ENCODE measurements at regions not wholly inside any gene's neighbourhood (a gene's known extent, or its start where the extent isn't known, plus 50 kb on each side); places are given as distances from the start of the nearest gene placed in this dataset.

DNA sequence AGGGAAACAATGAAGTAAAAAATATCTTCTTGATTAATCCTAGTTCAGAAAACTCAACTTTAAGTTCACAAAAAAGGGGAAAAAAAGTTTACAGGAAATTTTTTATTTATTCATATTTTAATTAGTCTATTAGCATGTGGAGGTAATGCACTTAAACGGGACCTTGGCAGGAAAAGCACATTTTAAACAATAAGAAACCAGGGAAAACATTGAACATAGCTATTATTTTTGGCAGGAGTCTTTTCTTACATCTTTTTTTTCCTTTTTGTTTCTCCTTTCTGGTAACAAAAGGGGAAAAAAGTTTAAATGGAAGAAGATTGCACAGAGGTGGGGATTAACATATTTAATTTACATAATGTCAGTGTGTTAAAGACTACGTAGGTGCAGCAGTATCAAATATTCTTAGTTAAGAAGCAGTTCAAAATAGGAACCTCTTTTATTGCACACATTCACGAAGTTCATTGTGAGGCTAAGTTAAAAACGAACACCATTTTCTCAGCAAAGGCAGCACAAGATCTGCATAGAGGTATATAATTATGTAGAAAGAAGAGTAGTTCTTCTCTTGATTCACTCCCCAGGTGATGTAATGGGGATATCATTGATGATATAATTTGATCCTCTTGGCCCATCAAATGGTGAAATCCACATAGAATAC, 940.5 kb downstream of the CDH11 start:
- peaks cover 34% of the 10 kb centered on the region for H3K9me3 Mint-ChIP-seq (ENCODE audit: low read depth)
- H3K4me3 Mint-ChIP-seq: no peak overlapping the region
- intact Hi-C loops (cut with DNase I, micrococcal nuclease): no loop called here
- ChIA-PET CTCF (no interaction called here), POLR2A (no interaction called here)
- H3K36me3 Mint-ChIP-seq (ENCODE audit: low read depth): no peaks in the 10 kb centered on the region
- H3K27me3 Mint-ChIP-seq: no peaks in the 10 kb centered on the region
- no peak overlapping the region for H3K27ac Mint-ChIP-seq
- DNase-seq (no peak), ATAC-seq (no peak)
- no peaks in the 10 kb centered on the region for H3K4me1 Mint-ChIP-seq

DNA sequence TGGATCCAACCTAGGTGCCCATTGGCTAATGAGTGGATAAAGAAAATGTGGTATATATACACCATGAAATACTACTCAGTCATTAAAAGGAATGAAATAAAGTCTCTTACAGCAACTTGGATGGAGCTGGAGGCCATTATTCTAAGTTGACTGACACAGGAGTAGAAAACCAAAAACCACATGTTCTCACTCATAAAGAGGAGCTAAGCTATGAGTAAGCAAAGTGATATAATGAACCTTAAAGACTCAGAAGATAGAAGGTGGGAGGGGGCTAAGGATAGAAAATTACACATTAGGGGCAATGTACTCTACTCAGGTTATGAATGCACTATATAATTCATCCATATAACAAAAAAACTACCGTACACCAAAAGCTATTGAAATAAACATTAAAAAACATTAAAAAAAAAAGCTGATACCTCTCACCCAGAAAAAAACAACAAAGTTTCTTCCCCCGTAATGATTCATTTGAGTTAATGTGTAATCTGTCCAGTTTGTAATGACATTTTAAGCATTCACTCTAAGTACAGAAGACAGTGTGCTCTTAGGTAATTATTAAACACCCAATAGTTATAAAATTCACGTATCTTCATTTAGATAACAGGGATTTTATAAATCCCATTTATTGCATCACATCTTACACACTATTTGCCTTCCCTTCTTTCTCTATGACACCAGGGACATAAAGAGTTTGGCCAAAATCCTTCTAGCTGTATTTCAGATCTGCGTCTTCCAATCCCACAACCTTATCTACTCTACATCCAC, 941.5 kb downstream of the CDH11 start:
- Mint-ChIP-seq H3K36me3 (ENCODE audit: low read depth) (no peaks in the 10 kb centered on the region), H3K27me3 (no peaks in the 10 kb centered on the region), H3K4me1 (no peaks in the 10 kb centered on the region), H3K27ac (no peak overlapping the region), H3K9me3 (ENCODE audit: low read depth) (peaks cover 32% of the 10 kb centered on the region), H3K4me3 (no peak overlapping the region)
- no peak for DNase-seq
- ATAC-seq: no peak
- POLR2A ChIA-PET: no interaction called here
- intact Hi-C loops (cut with DNase I, micrococcal nuclease): no loop called here
- CTCF ChIA-PET: no interaction called here

- no peaks in the 10 kb centered on the region for H3K27me3 Mint-ChIP-seq
- intact Hi-C loops (cut with DNase I, micrococcal nuclease): no loop called here
- POLR2A ChIA-PET: no interaction called here
- no peak for DNase-seq
- CTCF ChIA-PET: no interaction called here
- no peak for ATAC-seq
- peaks cover 21% of the 10 kb centered on the region for H3K9me3 Mint-ChIP-seq (ENCODE audit: low read depth)
- no peaks in the 10 kb centered on the region for H3K4me1 Mint-ChIP-seq
- H3K4me3 Mint-ChIP-seq: no peak overlapping the region
- H3K27ac Mint-ChIP-seq: no peak overlapping the region
- no peaks in the 10 kb centered on the region for H3K36me3 Mint-ChIP-seq (ENCODE audit: low read depth)
Observed at GRCh38 chr16:64174327-64174726, 947.5 kb downstream of the CDH11 start.

DNA sequence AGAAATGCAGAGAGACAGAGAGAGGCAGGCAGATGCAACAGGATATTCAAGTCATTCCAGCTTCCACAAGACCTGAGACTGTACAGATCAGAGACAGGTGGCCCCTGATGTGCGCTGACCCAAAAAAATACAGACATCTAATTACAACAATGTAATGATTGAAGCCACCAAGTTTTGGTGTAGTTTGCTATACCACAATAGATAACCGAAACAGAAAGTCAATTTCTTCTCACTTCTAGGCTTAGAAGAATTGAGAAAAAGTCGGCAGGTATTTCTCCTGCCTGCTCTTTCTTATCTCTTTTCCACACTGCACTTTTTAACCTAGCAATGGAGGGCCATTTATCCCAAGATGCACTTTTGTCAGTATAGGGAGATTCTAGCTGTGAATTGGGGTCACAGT, 949.2 kb downstream of the CDH11 start:
- intact Hi-C loops (cut with DNase I, micrococcal nuclease): no loop called here
- ChIA-PET POLR2A (no interaction called here), CTCF (interaction anchor here (0.5 kb wide), 1 partner anchor 81 kb away, joined by 3 read pairs; no protein-coding TSS in a partner anchor)
- no peaks in the 10 kb centered on the region for H3K27me3 Mint-ChIP-seq
- no peaks in the 10 kb centered on the region for H3K36me3 Mint-ChIP-seq (ENCODE audit: low read depth)
- no peak overlapping the region for H3K27ac Mint-ChIP-seq
- no peak overlapping the region for H3K4me3 Mint-ChIP-seq
- peaks cover 15% of the 10 kb centered on the region for H3K9me3 Mint-ChIP-seq (ENCODE audit: low read depth)
- ATAC-seq (no peak), DNase-seq (no peak)
- H3K4me1 Mint-ChIP-seq: no peaks in the 10 kb centered on the region

GRCh38 chr16:64172226-64172625, 949.6 kb downstream of the CDH11 start:
- no peak overlapping the region for H3K27ac Mint-ChIP-seq
- H3K27me3 Mint-ChIP-seq: no peaks in the 10 kb centered on the region
- ChIA-PET CTCF (interaction anchor here (0.5 kb wide), 1 partner anchor 81 kb away, joined by 3 read pairs; no protein-coding TSS in a partner anchor), POLR2A (no interaction called here)
- DNase-seq: no peak
- no peak for ATAC-seq
- H3K4me1 Mint-ChIP-seq: no peaks in the 10 kb centered on the region
- peaks cover 11% of the 10 kb centered on the region for H3K9me3 Mint-ChIP-seq (ENCODE audit: low read depth)
- H3K36me3 Mint-ChIP-seq (ENCODE audit: low read depth): no peaks in the 10 kb centered on the region
- no peak overlapping the region for H3K4me3 Mint-ChIP-seq
- intact Hi-C loops (cut with DNase I, micrococcal nuclease): no loop called here

GRCh38 chr16:64171632-64172031, 950.2 kb downstream of the CDH11 start:
- DNase-seq: no peak
- Mint-ChIP-seq H3K4me1 (no peaks in the 10 kb centered on the region), H3K36me3 (ENCODE audit: low read depth) (no peaks in the 10 kb centered on the region), H3K27ac (no peak overlapping the region), H3K9me3 (ENCODE audit: low read depth) (peaks cover 10% of the 10 kb centered on the region), H3K27me3 (no peaks in the 10 kb centered on the region), H3K4me3 (no peak overlapping the region)
- intact Hi-C loops (cut with DNase I, micrococcal nuclease): no loop called here
- CTCF ChIA-PET: no interaction called here
- POLR2A ChIA-PET: no interaction called here
- no peak for ATAC-seq

DNA sequence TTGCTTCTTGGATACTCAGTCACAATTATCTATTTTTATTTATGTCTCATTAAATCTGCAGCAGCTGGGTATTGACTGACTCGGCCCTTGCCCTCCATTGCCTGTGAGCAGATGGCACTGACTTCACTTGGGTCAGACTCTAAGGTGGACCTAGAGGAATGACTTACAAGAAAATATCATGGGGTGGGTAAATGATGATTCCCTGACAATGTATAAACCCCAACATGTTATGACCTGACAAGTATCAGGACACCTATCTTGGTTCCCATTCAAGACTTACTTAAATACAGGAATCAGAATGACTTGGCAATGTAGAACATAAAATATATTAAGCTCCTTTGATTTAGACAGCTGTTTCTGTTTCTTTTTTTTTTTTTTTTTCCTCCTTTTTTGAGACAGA, 953.5 kb downstream of the CDH11 start:
- ChIA-PET CTCF (no interaction called here), POLR2A (no interaction called here)
- ATAC-seq (no peak), DNase-seq (no peak)
- Mint-ChIP-seq H3K36me3 (ENCODE audit: low read depth) (no peaks in the 10 kb centered on the region), H3K9me3 (ENCODE audit: low read depth) (peaks cover 17% of the 10 kb centered on the region), H3K4me1 (no peaks in the 10 kb centered on the region), H3K27me3 (no peaks in the 10 kb centered on the region), H3K4me3 (no peak overlapping the region), H3K27ac (no peak overlapping the region)
- intact Hi-C loops (cut with DNase I, micrococcal nuclease): no loop called here

- Mint-ChIP-seq H3K27me3 (no peaks in the 10 kb centered on the region), H3K9me3 (ENCODE audit: low read depth) (peaks cover 17% of the 10 kb centered on the region), H3K4me1 (no peaks in the 10 kb centered on the region), H3K4me3 (no peak overlapping the region), H3K27ac (no peak overlapping the region), H3K36me3 (ENCODE audit: low read depth) (no peaks in the 10 kb centered on the region)
- ATAC-seq (no peak), DNase-seq (no peak)
- ChIA-PET POLR2A (no interaction called here), CTCF (no interaction called here)
- intact Hi-C loops (cut with DNase I, micrococcal nuclease): no loop called here
Observed at GRCh38 chr16:64167936-64168335, 953.9 kb downstream of the CDH11 start.

DNA sequence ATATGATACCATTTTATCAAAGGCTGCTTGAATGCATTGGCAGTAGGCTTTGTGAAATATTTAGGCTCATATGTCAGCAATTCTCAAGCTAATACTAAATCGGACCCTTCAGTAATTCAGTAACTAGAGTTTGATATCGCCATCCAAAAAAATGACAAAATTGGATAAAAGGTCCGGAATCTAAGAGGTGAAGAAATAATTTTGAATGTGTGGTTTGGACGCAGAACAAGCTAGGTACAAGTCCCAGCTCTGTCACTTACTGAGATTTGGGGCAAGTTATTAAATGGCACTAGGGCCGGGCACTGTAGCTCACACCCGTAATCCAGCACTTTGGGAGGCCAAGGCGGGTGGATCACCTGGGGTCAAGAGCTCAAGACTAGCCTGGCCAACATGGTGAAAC, 956.5 kb downstream of the CDH11 start:
- Mint-ChIP-seq H3K27ac (no peak overlapping the region), H3K4me3 (no peak overlapping the region), H3K4me1 (no peaks in the 10 kb centered on the region), H3K36me3 (ENCODE audit: low read depth) (no peaks in the 10 kb centered on the region), H3K9me3 (ENCODE audit: low read depth) (peaks cover 13% of the 10 kb centered on the region), H3K27me3 (no peaks in the 10 kb centered on the region)
- no peak for DNase-seq
- intact Hi-C loops (cut with DNase I, micrococcal nuclease): no loop called here
- ChIA-PET CTCF (no interaction called here), POLR2A (no interaction called here)
- no peak for ATAC-seq

DNA sequence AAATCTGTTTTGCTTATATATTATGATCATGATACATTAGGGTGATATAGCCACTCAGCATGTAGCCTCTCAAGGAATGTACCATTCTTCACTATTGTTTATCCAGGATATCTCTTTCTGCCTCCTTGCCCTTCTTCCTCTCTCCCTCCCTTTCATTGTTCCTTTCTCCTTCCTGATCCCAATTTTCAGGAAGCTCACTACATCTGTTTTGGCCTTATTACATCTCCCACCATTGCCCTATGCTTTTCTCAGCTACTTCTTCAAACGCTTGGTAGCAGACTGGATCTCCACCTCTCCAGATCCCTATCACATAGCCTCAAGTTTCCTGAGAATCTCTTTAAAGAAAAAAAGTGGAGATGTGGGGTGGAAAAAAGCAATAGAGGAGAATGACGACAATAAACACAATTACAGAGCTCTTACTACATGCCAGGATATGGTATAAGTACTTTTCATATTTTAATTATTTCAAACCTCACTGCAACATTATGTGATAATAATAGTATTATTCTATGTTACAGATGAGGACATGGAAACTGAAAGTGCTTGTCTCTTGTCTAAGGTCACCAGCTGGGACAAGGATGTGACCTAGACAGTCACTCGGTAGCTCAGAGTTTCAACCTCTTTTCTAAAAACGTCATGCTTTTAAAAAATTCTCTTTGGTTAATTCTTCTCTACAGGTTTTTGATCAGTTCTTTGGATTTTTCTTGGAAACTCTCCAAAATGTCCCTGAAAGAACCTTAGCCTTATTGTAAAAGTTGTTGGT, 959.1 kb downstream of the CDH11 start:
- ATAC-seq (no peak), DNase-seq (no peak)
- POLR2A ChIA-PET: no interaction called here
- no peak overlapping the region for H3K4me3 Mint-ChIP-seq
- intact Hi-C loops (cut with DNase I, micrococcal nuclease): no loop called here
- H3K9me3 Mint-ChIP-seq (ENCODE audit: low read depth): peaks cover 10% of the 10 kb centered on the region
- H3K27me3 Mint-ChIP-seq: no peaks in the 10 kb centered on the region
- CTCF ChIA-PET: no interaction called here
- no peaks in the 10 kb centered on the region for H3K36me3 Mint-ChIP-seq (ENCODE audit: low read depth)
- no peak overlapping the region for H3K27ac Mint-ChIP-seq
- H3K4me1 Mint-ChIP-seq: no peaks in the 10 kb centered on the region

DNA sequence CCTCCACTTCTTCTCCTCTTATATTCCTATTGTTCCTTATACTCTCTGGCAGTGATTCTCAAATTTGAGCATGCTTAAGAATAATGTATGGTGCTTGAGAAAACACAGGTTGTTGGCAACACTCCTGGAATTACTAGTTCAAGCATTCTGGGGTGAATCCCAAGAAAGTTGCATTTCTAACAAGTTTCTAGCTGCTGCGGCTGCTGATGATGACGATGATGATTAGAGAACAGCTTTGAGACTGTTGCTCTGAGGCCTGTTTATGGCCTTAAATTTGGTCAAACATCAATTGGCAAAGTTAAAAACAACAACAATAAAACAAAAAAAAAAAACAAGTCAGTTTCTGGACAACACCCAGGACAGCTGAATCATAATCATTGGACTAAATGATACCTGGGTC, 961.9 kb downstream of the CDH11 start:
- H3K27me3 Mint-ChIP-seq: no peaks in the 10 kb centered on the region
- no peaks in the 10 kb centered on the region for H3K36me3 Mint-ChIP-seq (ENCODE audit: low read depth)
- CTCF ChIA-PET: interaction anchor here (0.8 kb wide), 1 partner anchor 10 kb away, joined by 3 read pairs; no protein-coding TSS in a partner anchor
- no peak for ATAC-seq
- intact Hi-C loops (cut with DNase I, micrococcal nuclease): no loop called here
- H3K9me3 Mint-ChIP-seq (ENCODE audit: low read depth): peaks cover 10% of the 10 kb centered on the region
- DNase-seq: no peak
- no peak overlapping the region for H3K27ac Mint-ChIP-seq
- POLR2A ChIA-PET: no interaction called here
- no peak overlapping the region for H3K4me3 Mint-ChIP-seq
- no peaks in the 10 kb centered on the region for H3K4me1 Mint-ChIP-seq
